Osteocyte (in vitro differentiated cells): ENCODE measurements at regions not wholly inside any gene's neighbourhood (a gene's known extent, or its start where the extent isn't known, plus 50 kb on each side); places are given as distances from the start of the nearest gene placed in this dataset.

Source experiments
- DNase-seq: peaks from one replicate; pipeline ENCODE4 v3.0.0; 2021; ENCODE audit warnings: mixed read lengths; ENCODE audit not compliant: unreplicated experiment; ENCODE audit errors: extremely low spot score
- H3K27ac Mint-ChIP-seq: one replicate; pipeline ENCODE4 v1.8.0; 2021; ENCODE audit warnings: mild to moderate bottlenecking, mixed read lengths; ENCODE audit not compliant: unreplicated experiment
- H3K27me3 Mint-ChIP-seq: one replicate; pipeline ENCODE4 v1.8.0; 2021; ENCODE audit warnings: mixed read lengths; ENCODE audit not compliant: unreplicated experiment
- H3K36me3 Mint-ChIP-seq: one replicate; pipeline ENCODE4 v1.8.0; 2021; ENCODE audit warnings: mixed read lengths; ENCODE audit not compliant: unreplicated experiment
- H3K4me1 Mint-ChIP-seq: one replicate; pipeline ENCODE4 v1.8.0; 2021; ENCODE audit warnings: mixed read lengths; ENCODE audit not compliant: unreplicated experiment
- H3K4me3 Mint-ChIP-seq: one replicate; pipeline ENCODE4 v1.8.0; 2021; ENCODE audit warnings: mild to moderate bottlenecking, moderate library complexity, mixed read lengths; ENCODE audit not compliant: unreplicated experiment
- H3K9me3 Mint-ChIP-seq: one replicate; pipeline ENCODE4 v1.8.0; 2021; ENCODE audit warnings: mixed read lengths; ENCODE audit not compliant: unreplicated experiment
- TF ChIP-seq, protein P1 (sequence below): fragments of 200-600 bp; sonication (generic); IDR thresholded peaks from 2 replicates; pipeline ENCODE4 v1.5.0; 2021; ENCODE audit warnings: antibody characterized with exemption, mild to moderate bottlenecking, moderate library complexity

DNA sequence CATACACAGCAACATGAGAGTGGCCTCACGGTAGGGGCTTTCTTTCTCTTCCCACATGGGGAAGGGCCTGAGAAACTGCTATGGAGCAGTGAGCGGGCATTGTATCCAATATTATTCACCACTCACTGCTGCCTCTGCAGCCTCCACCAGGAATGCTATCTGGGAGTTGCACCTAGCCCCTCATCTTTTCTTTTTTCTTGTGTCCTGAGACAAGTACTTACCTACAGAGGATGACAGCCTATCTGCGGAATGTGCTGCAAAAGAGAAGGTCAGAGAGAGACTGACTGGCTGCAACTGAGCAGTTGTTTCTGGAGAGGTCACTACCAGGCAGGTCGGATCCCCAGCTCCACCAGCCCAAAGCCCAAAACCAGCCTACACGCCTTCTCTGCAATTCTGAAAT, 52.1 kb upstream of the HTATIP2 start:
- DNase-seq: no peak
- Mint-ChIP-seq H3K36me3 (no peaks in the 10 kb centered on the region), H3K27me3 (peaks cover 43% of the 10 kb centered on the region), H3K4me3 (no peak overlapping the region), H3K27ac (no peak overlapping the region), H3K4me1 (no peaks in the 10 kb centered on the region), H3K9me3 (no peaks in the 10 kb centered on the region)
- TF ChIP-seq, protein P1, sequence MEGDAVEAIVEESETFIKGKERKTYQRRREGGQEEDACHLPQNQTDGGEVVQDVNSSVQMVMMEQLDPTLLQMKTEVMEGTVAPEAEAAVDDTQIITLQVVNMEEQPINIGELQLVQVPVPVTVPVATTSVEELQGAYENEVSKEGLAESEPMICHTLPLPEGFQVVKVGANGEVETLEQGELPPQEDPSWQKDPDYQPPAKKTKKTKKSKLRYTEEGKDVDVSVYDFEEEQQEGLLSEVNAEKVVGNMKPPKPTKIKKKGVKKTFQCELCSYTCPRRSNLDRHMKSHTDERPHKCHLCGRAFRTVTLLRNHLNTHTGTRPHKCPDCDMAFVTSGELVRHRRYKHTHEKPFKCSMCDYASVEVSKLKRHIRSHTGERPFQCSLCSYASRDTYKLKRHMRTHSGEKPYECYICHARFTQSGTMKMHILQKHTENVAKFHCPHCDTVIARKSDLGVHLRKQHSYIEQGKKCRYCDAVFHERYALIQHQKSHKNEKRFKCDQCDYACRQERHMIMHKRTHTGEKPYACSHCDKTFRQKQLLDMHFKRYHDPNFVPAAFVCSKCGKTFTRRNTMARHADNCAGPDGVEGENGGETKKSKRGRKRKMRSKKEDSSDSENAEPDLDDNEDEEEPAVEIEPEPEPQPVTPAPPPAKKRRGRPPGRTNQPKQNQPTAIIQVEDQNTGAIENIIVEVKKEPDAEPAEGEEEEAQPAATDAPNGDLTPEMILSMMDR: no peak

DNA sequence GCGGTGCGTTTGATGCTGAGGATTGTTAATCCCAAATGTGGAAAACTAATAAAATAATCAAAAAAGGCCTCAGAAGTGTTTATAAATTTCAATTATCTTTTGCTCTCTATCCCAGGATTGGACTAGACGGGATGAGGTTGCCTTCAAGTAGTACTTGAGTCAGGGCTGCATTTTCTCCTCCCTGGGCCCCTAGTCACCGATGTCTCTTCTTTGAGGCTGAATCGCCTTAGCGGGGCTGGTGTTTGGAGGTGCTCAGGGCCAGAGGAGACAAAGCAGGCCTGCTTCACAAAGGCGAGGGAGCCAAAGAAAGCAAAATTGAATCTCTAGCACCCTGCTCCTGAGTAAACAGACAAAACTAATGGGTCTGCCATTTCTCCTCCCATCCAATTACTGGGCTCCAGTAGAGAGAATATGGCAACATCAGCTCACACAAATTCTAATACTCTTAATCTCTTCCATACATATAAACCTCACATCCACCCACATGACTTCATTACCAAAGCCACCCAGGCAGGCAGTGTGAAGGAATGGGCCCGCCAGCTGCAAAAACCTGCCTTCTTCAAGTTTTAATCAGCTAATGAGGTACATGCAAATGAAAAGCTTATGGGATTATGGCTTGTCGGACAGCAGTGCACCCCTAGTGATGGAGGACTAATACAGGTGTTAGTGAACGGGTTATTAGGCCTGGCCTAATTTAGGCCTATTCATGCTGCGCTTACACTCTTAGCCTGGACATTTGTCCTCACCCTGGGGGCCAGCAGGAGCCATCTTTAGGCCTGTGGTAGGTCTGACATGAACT, 52.7 kb upstream of the HTATIP2 start:
- H3K27me3 Mint-ChIP-seq: peaks cover 42% of the 10 kb centered on the region

DNA sequence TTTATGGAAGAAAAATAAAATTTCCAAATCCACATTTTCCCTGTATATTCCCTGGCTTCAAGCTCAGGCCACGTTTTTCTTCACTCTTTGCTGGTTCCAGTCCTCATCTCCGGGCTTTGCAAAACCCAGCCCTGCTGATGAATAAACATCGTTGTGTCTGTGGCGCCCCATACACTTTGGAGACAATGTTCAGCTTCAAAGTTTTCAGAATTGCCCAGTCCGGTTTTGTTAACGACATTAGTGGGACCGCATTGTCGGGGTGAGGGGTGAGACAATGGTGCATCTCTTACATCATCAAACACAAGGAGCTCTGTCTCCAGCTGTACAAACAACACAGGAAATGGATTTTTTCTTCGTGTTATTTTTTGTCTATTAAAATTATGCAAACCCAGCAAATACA, 53.4 kb upstream of the HTATIP2 start:
- Mint-ChIP-seq H3K27me3 (peaks cover 43% of the 10 kb centered on the region), H3K27ac (no peak overlapping the region), H3K4me3 (no peak overlapping the region), H3K4me1 (no peaks in the 10 kb centered on the region), H3K36me3 (no peaks in the 10 kb centered on the region), H3K9me3 (no peaks in the 10 kb centered on the region)
- TF ChIP-seq, protein P1: no peak
- DNase-seq: no peak

More for the DNA sequence above, 52.7 kb upstream of the HTATIP2 start:
- Mint-ChIP-seq H3K36me3 (no peaks in the 10 kb centered on the region), H3K4me3 (no peak overlapping the region), H3K27ac (no peak overlapping the region), H3K4me1 (no peaks in the 10 kb centered on the region), H3K9me3 (no peaks in the 10 kb centered on the region)
- TF ChIP-seq, protein P1: no peak
- no peak for DNase-seq

DNA sequence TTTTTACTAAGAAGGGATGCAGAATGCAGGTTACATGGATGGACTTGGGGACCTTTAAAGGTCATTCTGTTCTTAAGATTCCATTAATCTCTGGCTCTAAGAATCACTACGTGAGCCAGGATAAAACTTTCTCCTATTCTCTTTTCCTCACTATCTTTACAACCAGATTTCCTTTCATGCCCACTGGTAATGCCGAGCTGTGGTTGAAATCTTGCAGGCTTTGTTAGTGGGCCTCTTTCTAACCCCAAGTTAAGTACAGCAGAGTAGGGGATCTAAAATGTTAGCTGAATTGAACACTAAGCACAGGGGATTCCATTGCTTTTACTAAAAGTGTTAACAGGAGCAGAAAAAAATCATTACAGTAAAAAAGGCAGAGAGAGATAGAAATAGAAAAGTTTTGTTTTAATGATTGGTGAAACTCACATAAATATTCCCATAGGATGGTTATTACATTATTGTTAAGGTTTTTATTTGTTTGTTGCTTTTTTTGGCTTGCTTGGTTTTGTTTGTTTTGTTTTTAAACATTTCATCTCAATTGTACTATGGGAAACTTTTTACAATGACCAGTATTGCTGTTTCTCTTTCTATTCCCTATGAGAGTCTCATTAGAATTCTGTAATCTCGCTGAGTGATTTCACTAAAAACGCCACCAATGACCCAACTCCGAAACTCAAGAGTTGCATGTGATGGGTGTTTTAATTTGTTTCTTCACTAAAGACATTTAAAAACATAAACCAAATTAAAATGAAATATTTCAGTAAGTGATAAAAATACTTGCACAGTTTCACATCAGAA, 54.1 kb upstream of the HTATIP2 start:
- Mint-ChIP-seq H3K4me3 (no peak overlapping the region), H3K27me3 (peaks cover 45% of the 10 kb centered on the region), H3K9me3 (no peaks in the 10 kb centered on the region), H3K27ac (no peak overlapping the region), H3K4me1 (no peaks in the 10 kb centered on the region), H3K36me3 (no peaks in the 10 kb centered on the region)
- no peak for DNase-seq
- TF ChIP-seq, protein P1: no peak

DNA sequence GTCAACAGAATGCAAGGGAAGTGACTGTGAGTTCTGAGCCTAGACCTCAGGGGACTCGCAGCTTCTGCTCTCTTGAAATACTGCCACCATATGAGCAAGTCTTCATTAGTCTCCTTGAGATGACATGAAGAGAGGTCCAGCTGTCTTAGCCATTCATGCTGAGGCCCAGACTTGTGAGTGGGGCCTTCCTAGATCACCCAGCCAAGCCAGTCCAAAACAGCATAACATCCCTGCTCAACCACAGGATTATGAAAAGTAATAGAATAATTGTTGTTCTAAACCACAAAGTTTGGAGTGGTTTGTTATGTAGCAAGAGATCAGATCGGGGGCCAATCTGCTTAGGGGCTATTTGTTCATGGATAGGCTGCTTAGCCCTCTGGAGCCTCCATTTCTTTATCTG, 54.9 kb upstream of the HTATIP2 start:
- Mint-ChIP-seq H3K4me3 (no peak overlapping the region), H3K4me1 (no peaks in the 10 kb centered on the region), H3K27me3 (peaks cover 51% of the 10 kb centered on the region), H3K27ac (no peak overlapping the region), H3K9me3 (no peaks in the 10 kb centered on the region), H3K36me3 (no peaks in the 10 kb centered on the region)
- DNase-seq: no peak
- TF ChIP-seq, protein P1: no peak
